ENCODE measurements at regions not wholly inside any gene's neighbourhood (a gene's known extent, or its start where the extent isn't known, plus 50 kb on each side); places are given as distances from the start of the nearest gene placed in this dataset.

DNA sequence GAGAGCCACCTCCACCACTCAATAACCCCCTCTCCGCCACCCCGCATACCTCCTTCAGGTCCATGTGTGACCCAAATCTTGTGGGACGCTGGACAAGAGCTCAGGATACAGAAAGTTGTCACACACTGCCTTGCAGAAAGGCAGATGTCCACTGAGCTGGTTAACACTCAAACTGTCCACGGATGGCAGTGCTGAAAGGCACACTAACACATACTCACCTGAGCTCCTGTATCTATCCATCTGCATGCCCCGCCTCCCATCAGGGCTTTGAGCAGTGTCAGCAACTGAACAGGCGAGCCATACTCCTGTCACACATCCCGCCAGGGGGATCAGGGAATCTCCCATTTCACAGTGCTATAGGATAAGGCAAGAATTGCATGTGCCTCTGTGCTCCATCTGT, 642.0 kb downstream of the GALC start:
- TF ChIP-seq, protein P1, sequence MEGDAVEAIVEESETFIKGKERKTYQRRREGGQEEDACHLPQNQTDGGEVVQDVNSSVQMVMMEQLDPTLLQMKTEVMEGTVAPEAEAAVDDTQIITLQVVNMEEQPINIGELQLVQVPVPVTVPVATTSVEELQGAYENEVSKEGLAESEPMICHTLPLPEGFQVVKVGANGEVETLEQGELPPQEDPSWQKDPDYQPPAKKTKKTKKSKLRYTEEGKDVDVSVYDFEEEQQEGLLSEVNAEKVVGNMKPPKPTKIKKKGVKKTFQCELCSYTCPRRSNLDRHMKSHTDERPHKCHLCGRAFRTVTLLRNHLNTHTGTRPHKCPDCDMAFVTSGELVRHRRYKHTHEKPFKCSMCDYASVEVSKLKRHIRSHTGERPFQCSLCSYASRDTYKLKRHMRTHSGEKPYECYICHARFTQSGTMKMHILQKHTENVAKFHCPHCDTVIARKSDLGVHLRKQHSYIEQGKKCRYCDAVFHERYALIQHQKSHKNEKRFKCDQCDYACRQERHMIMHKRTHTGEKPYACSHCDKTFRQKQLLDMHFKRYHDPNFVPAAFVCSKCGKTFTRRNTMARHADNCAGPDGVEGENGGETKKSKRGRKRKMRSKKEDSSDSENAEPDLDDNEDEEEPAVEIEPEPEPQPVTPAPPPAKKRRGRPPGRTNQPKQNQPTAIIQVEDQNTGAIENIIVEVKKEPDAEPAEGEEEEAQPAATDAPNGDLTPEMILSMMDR (IDR thresholded peaks at IDR 0.05), result no peak
- no peak for TF ChIP-seq POLR2A (IDR thresholded peaks at IDR 0.05)

All from body of pancreas (tissue), 4 donors.